ENCODE measurements at regions not wholly inside any gene's neighbourhood (a gene's known extent, or its start where the extent isn't known, plus 50 kb on each side); places are given as distances from the start of the nearest gene placed in this dataset.
"Not testable (repeated sequence)": the region's sequence is repeated elsewhere in the genome, so short reads cannot be mapped to it uniquely, and the experiment has no call there.

DNA sequence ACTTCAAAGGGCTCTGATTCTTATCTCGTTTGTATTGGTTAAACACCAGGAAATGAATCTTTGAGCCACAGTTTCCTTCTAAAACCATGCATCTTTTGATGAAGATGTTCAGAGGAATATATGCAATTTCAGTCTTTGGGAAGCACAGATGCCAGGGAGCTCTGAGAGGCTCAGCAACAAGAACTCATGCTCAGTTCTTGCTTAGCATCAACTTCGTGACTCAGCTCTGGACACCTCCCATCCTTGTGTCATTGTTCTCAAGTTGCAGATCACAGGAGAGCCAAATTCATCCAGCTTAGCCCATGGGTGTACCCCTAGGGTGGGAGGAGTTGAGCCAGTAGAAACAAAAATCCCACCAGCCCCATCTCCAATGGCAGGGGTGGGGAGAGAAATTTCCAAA lies 219.6 kb upstream of the MAOA start:
- Mint-ChIP-seq H3K27me3 (ENCODE audit: insufficient read depth) (no peaks in the 10 kb centered on the region), H3K9me3 (peaks cover 8% of the 10 kb centered on the region; the same call in 1 of the 2 replicates), H3K4me1 (ENCODE audit: low read depth) (no peaks in the 10 kb centered on the region), H3K36me3 (ENCODE audit: low read depth) (no peaks in the 10 kb centered on the region), H3K4me3 (no peak overlapping the region), H3K27ac (no peak overlapping the region)
- no peak for DNase-seq
- TF ChIP-seq, protein P1, sequence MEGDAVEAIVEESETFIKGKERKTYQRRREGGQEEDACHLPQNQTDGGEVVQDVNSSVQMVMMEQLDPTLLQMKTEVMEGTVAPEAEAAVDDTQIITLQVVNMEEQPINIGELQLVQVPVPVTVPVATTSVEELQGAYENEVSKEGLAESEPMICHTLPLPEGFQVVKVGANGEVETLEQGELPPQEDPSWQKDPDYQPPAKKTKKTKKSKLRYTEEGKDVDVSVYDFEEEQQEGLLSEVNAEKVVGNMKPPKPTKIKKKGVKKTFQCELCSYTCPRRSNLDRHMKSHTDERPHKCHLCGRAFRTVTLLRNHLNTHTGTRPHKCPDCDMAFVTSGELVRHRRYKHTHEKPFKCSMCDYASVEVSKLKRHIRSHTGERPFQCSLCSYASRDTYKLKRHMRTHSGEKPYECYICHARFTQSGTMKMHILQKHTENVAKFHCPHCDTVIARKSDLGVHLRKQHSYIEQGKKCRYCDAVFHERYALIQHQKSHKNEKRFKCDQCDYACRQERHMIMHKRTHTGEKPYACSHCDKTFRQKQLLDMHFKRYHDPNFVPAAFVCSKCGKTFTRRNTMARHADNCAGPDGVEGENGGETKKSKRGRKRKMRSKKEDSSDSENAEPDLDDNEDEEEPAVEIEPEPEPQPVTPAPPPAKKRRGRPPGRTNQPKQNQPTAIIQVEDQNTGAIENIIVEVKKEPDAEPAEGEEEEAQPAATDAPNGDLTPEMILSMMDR (IDR thresholded peaks at IDR 0.05), result no peak

DNA sequence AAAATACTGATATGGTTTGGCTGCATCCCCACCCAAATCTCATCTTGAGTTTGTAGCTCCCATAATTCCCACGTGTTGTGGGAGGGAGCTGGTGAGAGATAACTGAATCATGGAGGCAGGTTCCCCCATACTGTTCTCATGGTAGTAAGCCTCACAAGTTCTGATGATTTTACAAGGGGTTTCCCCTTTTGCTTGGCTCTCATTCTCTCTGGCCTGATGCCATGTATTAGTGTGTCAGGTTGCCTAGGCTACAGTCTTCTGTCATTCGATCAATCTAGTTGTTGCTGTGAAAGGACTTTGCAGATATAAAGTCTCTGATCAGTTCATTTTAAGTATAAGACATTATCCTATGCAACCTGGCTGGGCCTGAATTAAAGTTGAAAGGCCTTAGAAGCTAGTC lies 209.3 kb upstream of the MAOA start:
- Mint-ChIP-seq H3K36me3 (ENCODE audit: low read depth) (no peaks in the 10 kb centered on the region), H3K27me3 (ENCODE audit: insufficient read depth) (no peaks in the 10 kb centered on the region), H3K4me1 (ENCODE audit: low read depth) (no peaks in the 10 kb centered on the region), H3K9me3 (no peaks in the 10 kb centered on the region; the same call in none of the 2 replicates), H3K27ac (no peak overlapping the region), H3K4me3 (no peak overlapping the region)
- DNase-seq, result no peak
- TF ChIP-seq, protein P1 (IDR thresholded peaks at IDR 0.05), result no peak

DNA sequence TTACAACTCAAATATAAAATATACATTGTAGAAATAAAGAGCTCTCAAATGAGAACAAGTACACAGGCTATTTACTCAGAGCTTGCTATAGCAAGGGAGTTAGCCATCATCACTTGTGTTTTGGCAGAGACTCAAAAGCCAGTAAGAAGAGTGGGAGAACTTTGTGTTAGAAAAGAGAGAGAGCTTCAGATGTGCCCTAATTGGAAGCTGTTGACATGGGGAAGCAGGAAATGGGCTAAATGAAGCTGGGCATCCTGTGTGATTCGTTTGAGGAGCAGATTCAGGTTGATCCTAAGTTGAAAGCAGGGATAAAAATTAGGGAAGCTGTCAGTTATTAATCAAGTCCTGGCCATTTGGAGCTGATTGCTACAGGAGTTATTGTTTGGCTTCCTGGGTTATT lies 207.4 kb upstream of the MAOA start:
- no peak overlapping the region for H3K27ac Mint-ChIP-seq
- TF ChIP-seq, protein P1 (IDR thresholded peaks at IDR 0.05), result no peak
- DNase-seq, result no peak
- H3K4me1 Mint-ChIP-seq (ENCODE audit: low read depth), result no peaks in the 10 kb centered on the region
- H3K27me3 Mint-ChIP-seq (ENCODE audit: insufficient read depth), result no peaks in the 10 kb centered on the region
- H3K4me3 Mint-ChIP-seq, result no peak overlapping the region
- no peaks in the 10 kb centered on the region for H3K36me3 Mint-ChIP-seq (ENCODE audit: low read depth)
- peaks cover 7% of the 10 kb centered on the region for H3K9me3 Mint-ChIP-seq

DNA sequence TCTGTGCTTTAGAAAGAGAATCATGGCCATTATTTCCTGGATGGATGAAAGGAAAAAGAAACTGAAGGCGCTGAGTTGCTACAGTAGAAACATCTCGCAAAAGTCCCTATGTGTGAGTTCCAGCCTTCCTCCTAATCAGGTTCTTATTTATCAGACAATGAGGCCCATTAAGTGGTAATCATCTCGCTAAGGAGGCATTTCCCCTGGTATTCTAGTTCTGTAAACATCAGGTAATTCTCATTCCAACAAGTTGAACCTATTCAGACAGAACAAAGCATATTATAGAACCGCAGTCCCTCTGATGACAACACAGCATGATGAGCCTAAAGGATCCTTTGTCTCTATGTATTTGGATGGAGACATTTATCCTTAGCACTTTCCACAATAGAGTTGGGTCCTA lies 205.7 kb upstream of the MAOA start:
- Mint-ChIP-seq H3K4me3 (no peak overlapping the region), H3K27ac (no peak overlapping the region), H3K4me1 (ENCODE audit: low read depth) (no peaks in the 10 kb centered on the region), H3K9me3 (peaks cover 10% of the 10 kb centered on the region), H3K36me3 (ENCODE audit: low read depth) (no peaks in the 10 kb centered on the region), H3K27me3 (ENCODE audit: insufficient read depth) (no peaks in the 10 kb centered on the region)
- no peak for DNase-seq
- TF ChIP-seq, protein P1 (IDR thresholded peaks at IDR 0.05), result no peak

DNA sequence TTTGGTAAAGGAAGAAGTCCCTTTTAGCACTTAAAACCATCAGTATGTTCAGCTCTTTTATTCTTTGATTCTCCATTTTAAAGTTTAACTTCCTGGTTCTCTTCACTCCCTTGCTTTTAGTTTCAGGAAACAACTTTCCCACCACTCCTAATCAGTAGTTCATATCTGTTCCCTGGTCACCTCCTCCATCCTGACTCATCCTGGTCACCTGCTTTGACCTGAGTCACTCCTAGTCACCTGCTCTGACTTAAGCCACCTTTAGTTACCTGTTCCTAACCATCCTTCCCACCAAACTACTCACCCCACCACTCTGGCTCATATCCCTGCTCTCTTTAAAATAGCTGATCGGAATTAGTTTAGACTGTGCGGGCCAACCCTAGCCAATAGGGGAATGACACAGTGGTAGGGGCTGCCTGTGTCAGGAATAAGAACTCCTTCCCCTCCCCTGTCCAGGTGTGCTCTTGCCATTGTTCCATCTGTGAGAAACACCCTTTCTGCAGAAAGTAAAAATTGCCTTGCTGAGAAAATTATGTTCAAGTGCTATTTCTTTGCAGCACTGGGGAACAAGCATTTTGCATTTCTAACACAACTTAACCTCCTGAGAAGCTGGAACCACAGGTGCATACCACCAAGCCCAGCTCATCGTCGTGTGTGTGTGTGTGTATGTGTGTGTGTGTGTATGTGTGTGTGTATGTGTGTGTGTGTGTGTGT lies 204.0 kb upstream of the MAOA start:
- H3K27ac Mint-ChIP-seq; DNase-seq; H3K4me3 Mint-ChIP-seq; H3K36me3 Mint-ChIP-seq (ENCODE audit: low read depth); H3K4me1 Mint-ChIP-seq (ENCODE audit: low read depth); H3K27me3 Mint-ChIP-seq (ENCODE audit: insufficient read depth): not testable (repeated sequence)
- peaks cover 15% of the 10 kb centered on the region for H3K9me3 Mint-ChIP-seq

DNA sequence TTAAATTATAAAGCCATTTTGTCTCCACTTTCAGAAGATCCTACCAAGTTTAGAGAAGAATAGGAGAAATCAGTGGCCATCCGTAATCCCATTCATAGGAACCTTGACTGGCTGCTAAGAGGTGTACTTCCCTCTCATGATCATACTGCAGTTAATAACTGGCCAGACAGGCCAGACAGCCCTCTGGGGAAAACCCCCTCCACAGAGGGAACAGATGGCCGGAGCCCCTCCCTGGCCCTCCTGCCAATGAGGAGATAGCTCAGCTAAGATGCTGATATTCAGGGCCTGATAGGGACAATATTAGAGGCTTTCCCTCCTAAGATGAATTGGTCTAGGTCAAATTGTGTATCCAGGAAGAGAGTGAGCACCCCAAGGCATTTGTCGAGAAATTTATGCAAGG lies 200.0 kb upstream of the MAOA start:
- no peak for DNase-seq
- no peak overlapping the region for H3K27ac Mint-ChIP-seq
- H3K36me3 Mint-ChIP-seq (ENCODE audit: low read depth), result no peaks in the 10 kb centered on the region
- no peaks in the 10 kb centered on the region for H3K4me1 Mint-ChIP-seq (ENCODE audit: low read depth)
- peaks cover 19% of the 10 kb centered on the region for H3K9me3 Mint-ChIP-seq
- no peaks in the 10 kb centered on the region for H3K27me3 Mint-ChIP-seq (ENCODE audit: insufficient read depth)
- H3K4me3 Mint-ChIP-seq, result no peak overlapping the region
- TF ChIP-seq, protein P1 (IDR thresholded peaks at IDR 0.05), result no peak

Data from HFFc6 (cell line).